Suprapubic skin (tissue), 4 donors: ENCODE measurements at regions not wholly inside any gene's neighbourhood (a gene's known extent, or its start where the extent isn't known, plus 50 kb on each side); places are given as distances from the start of the nearest gene placed in this dataset.
"Not testable (repeated sequence)": the region's sequence is repeated elsewhere in the genome, so short reads cannot be mapped to it uniquely, and the experiment has no call there.

Experiments used
- DNase-seq, 2 donors: peaks; one replicate each; pipeline ENCODE4 v3.0.0-alpha.2; 2019; ENCODE audit warnings: low spot score in 2 of 2
- H3K27ac ChIP-seq: fragments of 200-600 bp; sonication (generic); one replicate; pipeline ENCODE4 v1.5.1; 2019
- H3K27me3 ChIP-seq: fragments of 200-600 bp; sonication (generic); one replicate; pipeline ENCODE4 v1.5.1; 2019
- H3K36me3 ChIP-seq: fragments of 200-600 bp; sonication (generic); one replicate; pipeline ENCODE4 v1.5.1; 2019
- H3K4me1 ChIP-seq: fragments of 200-600 bp; sonication (generic); one replicate; pipeline ENCODE4 v1.5.1; 2019
- H3K4me3 ChIP-seq: fragments of 200-600 bp; sonication (generic); one replicate; pipeline ENCODE4 v1.5.1; 2019; ENCODE audit warnings: mild to moderate bottlenecking
- H3K9me3 ChIP-seq: fragments of 200-600 bp; sonication (generic); one replicate; pipeline ENCODE4 v1.5.1; 2019
- CTCF ChIP-seq, 2 donors: fragments of 200-600 bp in 1 of 2; fragments of 450-650 bp in 1 of 2; sonication (generic) in 1 of 2; IDR thresholded peaks; one replicate each; pipeline ENCODE4 v1.5.1; 2016 to 2019; ENCODE audit warnings: antibody characterized with exemption in 2 of 2, mild to moderate bottlenecking in 1 of 2, moderate library complexity in 1 of 2
- EP300 ChIP-seq: sonication (generic); formaldehyde crosslinking; IDR thresholded peaks from one replicate; pipeline ENCODE4 v1.6.1; 2017; ENCODE audit warnings: antibody characterized with exemption
- POLR2A ChIP-seq, 2 donors: fragments of 450-650 bp; IDR thresholded peaks; one replicate each; pipeline ENCODE4 v1.6.1; 2017; ENCODE audit warnings: antibody characterized with exemption in 2 of 2, mild to moderate bottlenecking in 2 of 2, moderate library complexity in 2 of 2
- POLR2AphosphoS5 ChIP-seq, 3 donors: sonication (generic); formaldehyde crosslinking; IDR thresholded peaks; one replicate each; pipeline ENCODE4 v1.6.1; 2017; ENCODE audit warnings: antibody characterized with exemption in 3 of 3
- WGBS: methylation state at CpG from one replicate; pipeline ENCODE4 v1.1.5; 2018; 5-methylcytosine and 5-hydroxymethylcytosine counted together

- 96% methylated on average over 5 of the region's 5 CpGs for whole genome bisulfite sequencing
- no peaks in the 10 kb centered on the region for H3K36me3 ChIP-seq
- no peaks in the 10 kb centered on the region for H3K27me3 ChIP-seq
- no peak overlapping the region for H3K4me3 ChIP-seq
- peaks cover 50% of the 10 kb centered on the region for H3K4me1 ChIP-seq
- no peak overlapping the region for H3K27ac ChIP-seq
- DNase-seq = no peak
- TF ChIP-seq CTCF (IDR thresholded peaks at IDR 0.05) = no peak
- TF ChIP-seq EP300 = no peak
- TF ChIP-seq POLR2A (IDR thresholded peaks at IDR 0.05) = no peak
- no peak for TF ChIP-seq POLR2AphosphoS5 (IDR thresholded peaks at IDR 0.05)
- H3K9me3 ChIP-seq = no peaks in the 10 kb centered on the region
Measured at GRCh38 chr18:46179306-46179705, 75.1 kb downstream of the HAUS1 start.

- peaks cover 29% of the 10 kb centered on the region for H3K4me1 ChIP-seq
- WGBS = 28% methylated on average over 3 of the region's 3 CpGs
- no peaks in the 10 kb centered on the region for H3K36me3 ChIP-seq
- H3K4me3 ChIP-seq = no peak overlapping the region
- H3K27me3 ChIP-seq = no peaks in the 10 kb centered on the region
- TF ChIP-seq POLR2AphosphoS5 (IDR thresholded peaks at IDR 0.05) (no peak), EP300 (no peak), POLR2A (IDR thresholded peaks at IDR 0.05) (no peak), CTCF (IDR thresholded peaks at IDR 0.05) (no peak)
- no peaks in the 10 kb centered on the region for H3K9me3 ChIP-seq
- no peak overlapping the region for H3K27ac ChIP-seq
- no peak for DNase-seq
Measured at GRCh38 chr18:46182633-46183358, 78.6 kb downstream of the HAUS1 start.

GRCh38 chr18:46184296-46184695 is 80.1 kb downstream of the HAUS1 start:
- not testable (repeated sequence) for H3K27ac ChIP-seq, H3K9me3 ChIP-seq, H3K4me3 ChIP-seq, H3K36me3 ChIP-seq, DNase-seq, H3K27me3 ChIP-seq
- WGBS = 97% methylated on average over 9 of the region's 9 CpGs
- H3K4me1 ChIP-seq = peaks cover 23% of the 10 kb centered on the region

- H3K36me3 ChIP-seq = peaks cover 5% of the 10 kb centered on the region
- WGBS = 82% methylated on average over 1 of the region's 1 CpG
- H3K4me1 ChIP-seq = peaks cover 23% of the 10 kb centered on the region
- TF ChIP-seq EP300 (no peak), CTCF (IDR thresholded peaks at IDR 0.05) (no peak), POLR2AphosphoS5 (IDR thresholded peaks at IDR 0.05) (no peak), POLR2A (IDR thresholded peaks at IDR 0.05) (no peak)
- no peak overlapping the region for H3K27ac ChIP-seq
- no peak for DNase-seq
- H3K27me3 ChIP-seq = no peaks in the 10 kb centered on the region
- H3K9me3 ChIP-seq = no peaks in the 10 kb centered on the region
- no peak overlapping the region for H3K4me3 ChIP-seq
Measured at GRCh38 chr18:46184727-46185126, 80.5 kb downstream of the HAUS1 start.

- H3K27ac ChIP-seq = no peak overlapping the region
- H3K4me1 ChIP-seq = no peaks in the 10 kb centered on the region
- H3K9me3 ChIP-seq = no peaks in the 10 kb centered on the region
- 82% methylated on average over 2 of the region's 2 CpGs for WGBS
- no peaks in the 10 kb centered on the region for H3K27me3 ChIP-seq
- TF ChIP-seq POLR2A (IDR thresholded peaks at IDR 0.05) = no peak
- no peak for TF ChIP-seq EP300
- no peak for TF ChIP-seq CTCF (IDR thresholded peaks at IDR 0.05)
- TF ChIP-seq POLR2AphosphoS5 (IDR thresholded peaks at IDR 0.05) = no peak
- DNase-seq = no peak
- H3K36me3 ChIP-seq = peaks cover 5% of the 10 kb centered on the region
- H3K4me3 ChIP-seq = no peak overlapping the region
Measured at GRCh38 chr18:46190667-46191066, 86.5 kb downstream of the HAUS1 start.
